ENCODE measurements at regions not wholly inside any gene's neighbourhood (a gene's known extent, or its start where the extent isn't known, plus 50 kb on each side); places are given as distances from the start of the nearest gene placed in this dataset.
A peak's percentile ranks its signal among the peaks of the same experiment; 100 is the strongest.

GRCh38 chr5:72619677-72620076 is 112.5 kb upstream of the ZNF366 start:
- Mint-ChIP-seq H3K27ac (no peak overlapping the region), H3K4me1 (peaks cover 20% of the 10 kb centered on the region), H3K4me3 (no peak overlapping the region), H3K36me3 (ENCODE audit: low read depth) (no peaks in the 10 kb centered on the region), H3K27me3 (ENCODE audit: insufficient read depth, low read depth, poor library complexity) (peaks cover 5% of the 10 kb centered on the region), H3K9me3 (no peaks in the 10 kb centered on the region)
- no peaks in the 10 kb centered on the region for H3K36me3 ChIP-seq (ENCODE audit: insufficient read depth)
- H3K9me2 ChIP-seq (ENCODE audit: insufficient read depth) = peaks cover 9% of the 10 kb centered on the region
- H3K27ac ChIP-seq (ENCODE audit: low read depth) = no peak overlapping the region
- ATAC-seq (no peak), DNase-seq (ENCODE audit: low spot score) (no peak)
- H3K4me2 ChIP-seq = peak overlapping the region; percentile 39
- no peaks in the 10 kb centered on the region for H4K20me1 ChIP-seq (replicated peaks; ENCODE audit: insufficient read depth)
- no peaks in the 10 kb centered on the region for H3K27me3 ChIP-seq (ENCODE audit: insufficient read depth)
- no peak overlapping the region for H2AFZ ChIP-seq
- peaks cover 6% of the 10 kb centered on the region for H3K4me1 ChIP-seq (ENCODE audit: insufficient read depth)
- no peaks in the 10 kb centered on the region for H3K79me2 ChIP-seq (replicated peaks; ENCODE audit: insufficient read depth)
- H3K4me3 ChIP-seq = no peak overlapping the region
- H3F3A ChIP-seq (replicated peaks; ENCODE audit: low read depth) = no peaks in the 10 kb centered on the region
- TF ChIP-seq CREB1 (CRISPR knock-in tag; IDR thresholded peaks at IDR 0.05; ENCODE audit: low read depth) (no peak), ZNF462 (CRISPR knock-in tag; IDR thresholded peaks at IDR 0.05) (no peak), EZH2phosphoT487 (IDR thresholded peaks at IDR 0.05; ENCODE audit: unreplicated experiment) (no peak), EZH2 (IDR thresholded peaks at IDR 0.05; ENCODE audit: low read depth, unreplicated experiment) (no peak), ETS1 (IDR thresholded peaks at IDR 0.05) (no peak), STAT1 (IDR thresholded peaks at IDR 0.05; ENCODE audit: unreplicated experiment) (no peak), ZNF114 (CRISPR knock-in tag; IDR thresholded peaks at IDR 0.05) (no peak), NANOG (IDR thresholded peaks at IDR 0.05; ENCODE audit: borderline replicate concordance) (no peak), JUNB (IDR thresholded peaks at IDR 0.05; ENCODE audit: unreplicated experiment) (no peak)
